GM12878 (cell line): ENCODE measurements at regions not wholly inside any gene's neighbourhood (a gene's known extent, or its start where the extent isn't known, plus 50 kb on each side); places are given as distances from the start of the nearest gene placed in this dataset.

ENCODE experiments used
- ATAC-seq: fragments of 200-7000 bp; cut with Tn5 transposase; 3 replicates; pipeline ENCODE4 v1.9.1; 2020; ENCODE audit warnings: mild to moderate bottlenecking, moderate library complexity
- BruUV-seq: library from RNA; stranded (reverse); fragments of 400-500 nt; replicated peaks from 2 replicates; lab custom pipeline; 2021; lab: Mats Ljungman, UMichigan
- CTCF ChIA-PET: fragments of 300-600 bp; sonication (Branson Sonifier 250); formaldehyde crosslinking; extraction: SDS; loops from one replicate; lab custom pipeline; 2021; ENCODE audit warnings: inconsistent platforms; lab: Yijun Ruan, JAX
- POLR2A ChIA-PET: fragments of 350-600 bp; formaldehyde crosslinking; extraction: SDS; loops from one replicate; lab custom pipeline; 2021; ENCODE audit warnings: inconsistent platforms; lab: Charles Lee
- RAD21 ChIA-PET: fragments of 300-600 bp; sonication (Branson Sonifier 250); formaldehyde crosslinking; loops from one replicate; lab custom pipeline; 2023; ENCODE audit warnings: antibody characterized with exemption; ENCODE audit not compliant: unreplicated experiment; lab: Charles Lee
- SMC1A ChIA-PET: fragments of 300-600 bp; sonication (Branson Sonifier 250); formaldehyde crosslinking; loops from one replicate; lab custom pipeline; 2023; ENCODE audit not compliant: unreplicated experiment, uncharacterized antibody; lab: Charles Lee
- DNase-seq: peaks from one replicate; pipeline ENCODE4 v3.0.0-alpha.2; 2011; ENCODE audit warnings: low read depth, low spot score
- FAIRE-seq: peaks from 3 replicates; lab custom pipeline; 2011; peaks lifted over from hg19 to GRCh38; lab: Jason Lieb, UNC
- H2AFZ ChIP-seq: 2 replicates; pipeline ENCODE4 v1.6.0; 2011; ENCODE audit warnings: low read depth, low read length, control low read depth; ENCODE audit not compliant: control insufficient read depth
- H3K27ac ChIP-seq: 2 replicates; pipeline ENCODE4 v1.5.1; 2011; ENCODE audit warnings: control low read depth; ENCODE audit not compliant: control insufficient read depth, insufficient read depth
- H3K27me3 ChIP-seq, 2 experiments: replicated peaks in 1 of 2; 2 replicates each; pipeline versions ENCODE4 v1.6.0 to v1.6.1; 2011; ENCODE audit warnings: low read length in 1 of 2; ENCODE audit not compliant: control insufficient read depth in 2 of 2, insufficient read depth in 2 of 2
- H3K36me3 ChIP-seq, 2 experiments: 2 replicates each; pipeline ENCODE4 v1.5.1; 2011; ENCODE audit warnings: low read length in 1 of 2; ENCODE audit not compliant: control insufficient read depth in 2 of 2, insufficient read depth in 2 of 2
- H3K4me1 ChIP-seq: 2 replicates; pipeline ENCODE4 v1.6.1; 2011; ENCODE audit warnings: mild to moderate bottlenecking, low read length, moderate library complexity, mixed read lengths; ENCODE audit not compliant: control insufficient read depth, insufficient read depth
- H3K4me2 ChIP-seq: 2 replicates; pipeline ENCODE4 v1.6.0; 2011; ENCODE audit warnings: control low read depth; ENCODE audit not compliant: control insufficient read depth, insufficient read depth
- H3K4me3 ChIP-seq: fragments of 200-600 bp; sonication (generic); 2 replicates; pipeline ENCODE4 v1.5.1; 2016
- H3K79me2 ChIP-seq: 2 replicates; pipeline ENCODE4 v1.6.0; 2011; ENCODE audit warnings: low read length; ENCODE audit not compliant: control insufficient read depth, insufficient read depth
- H3K9ac ChIP-seq: 2 replicates; pipeline ENCODE4 v1.8.0; 2011; ENCODE audit warnings: low read length, control low read depth, mixed read lengths; ENCODE audit not compliant: control insufficient read depth, insufficient read depth
- H3K9me3 ChIP-seq: replicated peaks from 3 replicates; pipeline ENCODE4 v1.5.1; 2011; ENCODE audit warnings: mild to moderate bottlenecking, low read length; ENCODE audit not compliant: control insufficient read depth, insufficient read depth
- H4K20me1 ChIP-seq: 2 replicates; pipeline ENCODE4 v1.6.0; 2011; ENCODE audit not compliant: control insufficient read depth, insufficient read depth
- BACH1 ChIP-seq: fragments of 450-650 bp; IDR thresholded peaks from 2 replicates; pipeline ENCODE4 v1.6.1; 2017; ENCODE audit warnings: mild to moderate bottlenecking, borderline replicate concordance
- BCL3 ChIP-seq: IDR thresholded peaks from 2 replicates; pipeline ENCODE4 v1.6.1; 2011; ENCODE audit warnings: borderline replicate concordance, low read depth, mild to moderate bottlenecking, moderate library complexity, low read length; ENCODE audit not compliant: insufficient read depth, poor library complexity, severe bottlenecking
- CBFB ChIP-seq: IDR thresholded peaks from 2 replicates; pipeline ENCODE4 v1.6.1; 2016; ENCODE audit warnings: antibody characterized with exemption, low read depth
- CBX5 ChIP-seq: sonication (generic); IDR thresholded peaks from 2 replicates; pipeline ENCODE4 v1.6.1; 2016; ENCODE audit warnings: low read depth, moderate library complexity, mild to moderate bottlenecking, inconsistent platforms
- CHD4 ChIP-seq: fragments of 200-600 bp; sonication (generic); IDR thresholded peaks from 2 replicates; pipeline ENCODE4 v1.6.1; 2016; ENCODE audit warnings: mild to moderate bottlenecking
- E2F4 ChIP-seq: IDR thresholded peaks from 2 replicates; pipeline ENCODE4 v1.6.1; 2012; ENCODE audit warnings: low read depth, low read length, improper control_type of control experiment
- HDAC6 ChIP-seq: fragments of 200-600 bp; sonication (generic); IDR thresholded peaks from one replicate; pipeline ENCODE4 v1.8.0; 2017; ENCODE audit warnings: antibody characterized with exemption; ENCODE audit not compliant: unreplicated experiment
- KDM1A ChIP-seq: fragments of 200-600 bp; sonication (generic); IDR thresholded peaks from 2 replicates; pipeline ENCODE4 v1.6.1; 2016; ENCODE audit warnings: borderline replicate concordance
- LARP7 ChIP-seq: fragments of 450-650 bp; IDR thresholded peaks from 2 replicates; pipeline ENCODE4 v1.6.1; 2017; ENCODE audit warnings: mild to moderate bottlenecking
- MYC ChIP-seq: IDR thresholded peaks from 2 replicates; pipeline ENCODE4 v1.6.1; 2011; ENCODE audit warnings: mild to moderate bottlenecking, low read length, moderate library complexity, inconsistent platforms; ENCODE audit not compliant: insufficient read depth, insufficient replicate concordance, insufficient read length, severe bottlenecking
- SMC3 ChIP-seq: IDR thresholded peaks from 2 replicates; pipeline ENCODE4 v1.6.1; 2011; ENCODE audit warnings: low read length, improper control_type of control experiment, borderline replicate concordance
- STAT1 ChIP-seq: fragments of 450-650 bp; conservative IDR thresholded peaks from 2 replicates; pipeline ENCODE4 v1.6.1; 2014; ENCODE audit warnings: antibody characterized with exemption, mild to moderate bottlenecking
- TCF7 ChIP-seq: IDR thresholded peaks from 2 replicates; pipeline ENCODE4 v1.6.1; 2014; ENCODE audit warnings: antibody characterized with exemption, borderline replicate concordance
- ZBTB4 ChIP-seq: fragments of 450-650 bp; formaldehyde crosslinking; IDR thresholded peaks from 2 replicates; pipeline ENCODE4 v1.4.0; 2022; ENCODE audit warnings: mild to moderate bottlenecking, moderate library complexity
- ZSCAN29 ChIP-seq: fragments of 450-650 bp; IDR thresholded peaks from 2 replicates; pipeline ENCODE4 v1.6.1; 2017; ENCODE audit warnings: mild to moderate bottlenecking, moderate library complexity
- in situ Hi-C: fragments of 300-500 bp; cut with MboI; formaldehyde crosslinking; loops from 9 replicates; pipeline ENCODE4 v1.14.3; 2018; ENCODE audit warnings: mixed read lengths
- intact Hi-C: fragments of 100-400 bp; cut with micrococcal nuclease; formaldehyde crosslinking; loops from one replicate; pipeline ENCODE4 v1.14.2; 2022; ENCODE audit not compliant: unreplicated experiment
- TF ChIP-seq, protein P1 (sequence below): fragments of 450-650 bp; IDR thresholded peaks from 2 replicates; pipeline ENCODE4 v1.6.1; 2014; ENCODE audit warnings: mild to moderate bottlenecking

DNA sequence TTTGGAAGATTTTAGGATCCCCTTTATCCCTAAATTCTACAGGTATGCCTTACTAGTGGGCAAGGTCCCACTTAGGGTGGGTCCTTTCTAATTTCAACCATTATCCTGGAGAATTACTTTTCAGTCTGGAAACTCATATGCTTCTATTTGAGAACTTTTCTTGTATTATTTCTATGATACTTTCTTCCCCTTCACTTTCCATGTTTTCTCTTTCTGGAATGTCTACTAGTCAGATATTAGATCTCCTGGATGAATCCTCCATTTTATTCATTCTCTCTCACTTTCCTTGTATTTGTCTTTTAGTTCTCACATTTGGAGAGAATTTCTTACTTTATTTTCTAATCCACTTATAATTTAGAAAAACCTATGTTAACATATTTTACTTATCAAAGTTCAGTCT, 83.9 kb upstream of the SIPA1L2 start (continued):
- TF ChIP-seq, protein P1, sequence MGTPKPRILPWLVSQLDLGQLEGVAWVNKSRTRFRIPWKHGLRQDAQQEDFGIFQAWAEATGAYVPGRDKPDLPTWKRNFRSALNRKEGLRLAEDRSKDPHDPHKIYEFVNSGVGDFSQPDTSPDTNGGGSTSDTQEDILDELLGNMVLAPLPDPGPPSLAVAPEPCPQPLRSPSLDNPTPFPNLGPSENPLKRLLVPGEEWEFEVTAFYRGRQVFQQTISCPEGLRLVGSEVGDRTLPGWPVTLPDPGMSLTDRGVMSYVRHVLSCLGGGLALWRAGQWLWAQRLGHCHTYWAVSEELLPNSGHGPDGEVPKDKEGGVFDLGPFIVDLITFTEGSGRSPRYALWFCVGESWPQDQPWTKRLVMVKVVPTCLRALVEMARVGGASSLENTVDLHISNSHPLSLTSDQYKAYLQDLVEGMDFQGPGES: no peak
- TF ChIP-seq BCL3: no peak

DNA sequence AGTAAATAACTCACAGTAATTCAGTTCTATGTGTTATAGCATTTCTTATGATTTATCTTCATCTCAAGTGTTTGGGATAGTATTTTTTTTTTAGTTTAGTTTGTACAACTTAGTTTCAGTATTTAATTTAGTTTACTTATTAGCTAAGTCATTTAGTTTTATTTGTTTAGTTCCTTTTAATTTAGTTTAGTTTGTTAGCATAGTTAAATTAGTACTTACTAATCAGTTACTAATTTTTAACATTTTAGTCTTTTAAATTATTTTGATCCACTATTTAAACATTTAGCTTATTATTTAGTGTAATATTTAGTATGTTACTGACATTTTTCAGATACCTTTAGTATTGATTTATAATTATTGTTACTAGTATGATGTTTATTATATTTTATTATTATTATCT, 85.2 kb upstream of the SIPA1L2 start:
- Histone ChIP-seq H3K27me3 (no peaks in the 10 kb centered on the region; a peak in 1 of 4 replicates), H3K36me3 (no peaks in the 10 kb centered on the region), H3K4me3 (no peak overlapping the region), H3K9ac (no peak overlapping the region), H3K9me3 (no peaks in the 10 kb centered on the region), H2AFZ (no peak overlapping the region), H3K4me2 (no peak overlapping the region), H3K4me1 (no peaks in the 10 kb centered on the region), H3K27ac (no peak overlapping the region), H4K20me1 (no peaks in the 10 kb centered on the region), H3K79me2 (no peaks in the 10 kb centered on the region)
- DNase-seq (no peak), ATAC-seq (no peak), FAIRE-seq (no peak)
- TF ChIP-seq BACH1 (no peak), HDAC6 (no peak), CHD4 (no peak), STAT1 (no peak), LARP7 (no peak), CBX5 (no peak), MYC (no peak), CBFB (no peak), TCF7 (no peak), ZBTB4 (CRISPR knock-in tag) (no peak), KDM1A (no peak), ZSCAN29 (no peak), SMC3 (no peak), E2F4 (no peak)
- in situ Hi-C loops: no loop called here
- intact Hi-C loops: no loop called here
- SMC1A ChIA-PET: no interaction called here
- CTCF ChIA-PET: no interaction called here
- POLR2A ChIA-PET: no interaction called here
- no TSS peak for BruUV-seq
- RAD21 ChIA-PET: no interaction called here
